ENCODE measurements at regions not wholly inside any gene's neighbourhood (a gene's known extent, or its start where the extent isn't known, plus 50 kb on each side); places are given as distances from the start of the nearest gene placed in this dataset.
A peak's percentile ranks its signal among the peaks of the same experiment; 100 is the strongest.

DNA sequence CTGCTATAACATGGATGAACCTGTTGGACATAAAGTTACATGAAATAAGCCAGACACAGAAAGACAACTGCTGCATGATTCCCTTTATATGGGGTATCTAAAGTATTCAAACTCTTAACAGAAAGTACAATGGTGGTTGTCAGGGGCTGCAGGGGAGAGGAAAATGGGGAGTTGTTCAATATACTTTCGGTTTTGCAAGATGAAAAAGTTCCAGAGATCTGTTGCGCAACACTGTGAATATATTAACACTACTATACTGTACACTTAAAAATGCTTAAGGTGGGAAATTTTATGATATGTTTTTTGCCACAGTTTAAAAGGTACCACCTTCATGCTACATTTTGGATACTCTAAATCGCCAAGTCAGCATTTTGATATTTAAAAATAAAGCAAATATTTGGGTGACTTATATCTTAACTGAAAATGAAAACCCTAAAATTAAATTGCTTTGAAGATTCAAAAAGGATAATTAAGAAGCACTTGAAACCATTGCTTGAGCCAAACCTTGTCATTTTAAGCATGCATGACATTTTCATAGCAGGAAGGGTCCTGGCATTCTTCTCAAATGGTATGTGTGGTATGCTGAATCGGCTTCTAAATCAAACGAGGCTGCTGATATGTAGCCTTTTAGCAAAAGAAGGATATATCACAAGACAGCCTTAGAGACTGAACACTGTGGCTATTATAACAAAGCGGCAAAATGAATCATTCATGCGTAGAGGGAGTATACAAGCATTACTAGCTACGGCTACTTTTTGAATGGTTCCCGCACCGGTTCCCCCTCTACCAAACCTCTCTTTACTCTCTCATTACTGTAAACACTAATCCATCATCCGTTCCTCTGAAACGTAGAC lies 607.1 kb upstream of the DIPK2B start (continued):
- TF ChIP-seq ZNF484 (CRISPR knock-in tag; IDR thresholded peaks at IDR 0.05; ENCODE audit: borderline replicate concordance, low read depth) (no peak), CEBPB (IDR thresholded peaks at IDR 0.05; ENCODE audit: borderline replicate concordance, low read depth, low read length) (peak; percentile 80), MAFK (conservative IDR thresholded peaks at IDR 0.05 in 1 of 2, IDR thresholded peaks at IDR 0.05 in 1 of 2; ENCODE audit: low read length in 2 of 2) (peak; percentile 89 to 97), ZNF878 (CRISPR knock-in tag; IDR thresholded peaks at IDR 0.05) (no peak), ZNF660 (CRISPR knock-in tag; IDR thresholded peaks at IDR 0.05; ENCODE audit: borderline replicate concordance, low read depth) (no peak)
- TF ChIP-seq, protein P1, sequence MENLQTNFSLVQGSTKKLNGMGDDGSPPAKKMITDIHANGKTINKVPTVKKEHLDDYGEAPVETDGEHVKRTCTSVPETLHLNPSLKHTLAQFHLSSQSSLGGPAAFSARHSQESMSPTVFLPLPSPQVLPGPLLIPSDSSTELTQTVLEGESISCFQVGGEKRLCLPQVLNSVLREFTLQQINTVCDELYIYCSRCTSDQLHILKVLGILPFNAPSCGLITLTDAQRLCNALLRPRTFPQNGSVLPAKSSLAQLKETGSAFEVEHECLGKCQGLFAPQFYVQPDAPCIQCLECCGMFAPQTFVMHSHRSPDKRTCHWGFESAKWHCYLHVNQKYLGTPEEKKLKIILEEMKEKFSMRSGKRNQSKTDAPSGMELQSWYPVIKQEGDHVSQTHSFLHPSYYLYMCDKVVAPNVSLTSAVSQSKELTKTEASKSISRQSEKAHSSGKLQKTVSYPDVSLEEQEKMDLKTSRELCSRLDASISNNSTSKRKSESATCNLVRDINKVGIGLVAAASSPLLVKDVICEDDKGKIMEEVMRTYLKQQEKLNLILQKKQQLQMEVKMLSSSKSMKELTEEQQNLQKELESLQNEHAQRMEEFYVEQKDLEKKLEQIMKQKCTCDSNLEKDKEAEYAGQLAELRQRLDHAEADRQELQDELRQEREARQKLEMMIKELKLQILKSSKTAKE (CRISPR knock-in tag; IDR thresholded peaks at IDR 0.05; ENCODE audit: borderline replicate concordance), result no peak

DNA sequence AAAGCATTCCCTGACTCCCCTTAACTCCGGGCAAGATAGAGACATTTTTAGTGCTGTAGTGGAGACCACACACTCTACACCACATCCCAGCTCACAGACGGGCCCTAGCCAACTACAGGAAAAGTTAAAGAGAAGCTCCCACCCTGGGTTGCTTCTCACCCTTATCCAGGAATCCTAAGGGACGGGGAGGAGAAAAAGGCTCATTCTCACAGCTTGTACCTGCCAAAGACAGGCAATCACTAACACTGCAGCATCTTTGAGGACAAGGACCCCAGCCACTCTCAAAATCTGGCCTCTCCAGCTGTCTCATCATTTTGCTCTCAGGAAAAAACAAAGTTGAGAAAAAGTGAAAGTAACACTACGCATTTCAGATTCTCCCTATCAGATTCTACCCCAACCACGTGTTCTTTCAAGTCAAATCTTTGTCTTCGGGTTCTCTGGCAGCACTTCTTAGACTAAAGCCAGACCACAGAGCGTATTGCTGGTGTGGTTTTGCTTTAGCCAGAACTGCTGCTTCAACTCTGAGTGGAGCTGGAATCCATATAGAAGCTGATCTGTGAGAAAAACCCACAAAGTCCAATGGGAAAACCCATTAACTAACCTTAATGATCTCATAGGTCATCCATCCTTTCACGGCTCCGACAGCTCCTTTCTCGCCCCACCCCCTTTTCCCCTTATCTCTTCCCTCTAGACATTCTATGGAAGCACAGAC lies 605.9 kb upstream of the DIPK2B start:
- DNase-seq (ENCODE audit: low spot score) (no peak), ATAC-seq (no peak), FAIRE-seq (no peak)
- TF ChIP-seq ZSCAN9 (CRISPR knock-in tag; IDR thresholded peaks at IDR 0.05; ENCODE audit: borderline replicate concordance), result no peak
- no peak for TF ChIP-seq NFKBIZ (CRISPR knock-in tag; IDR thresholded peaks at IDR 0.05)
- intact Hi-C loops (cut with micrococcal nuclease; ENCODE audit: unreplicated experiment) (no loop called here), in situ Hi-C loops (cut with HindIII; ENCODE audit: extremely low pct_ligation_motif_present, low pct_unique_long_range_greater_than_20kb) (no loop called here)
- H3K27ac ChIP-seq (ENCODE audit: extremely low read length, insufficient read depth, low read length), result no peak overlapping the region
- no peaks in the 10 kb centered on the region for H3K36me3 ChIP-seq (replicated peaks in 1 of 2; ENCODE audit: control insufficient read depth in 1 of 2, insufficient read depth in 2 of 2, low read length in 2 of 2)
- H3K4me3 ChIP-seq (replicated peaks in 1 of 3; ENCODE audit: insufficient read depth in 1 of 3, low read depth in 2 of 3, low read length in 3 of 3), result no peak overlapping the region
- H3K27me3 ChIP-seq (ENCODE audit: control insufficient read depth in 1 of 2, insufficient read depth in 2 of 2, low read length in 2 of 2), result no peaks in the 10 kb centered on the region
- CTCF ChIA-PET (ENCODE audit: low intra/inter-chr PET ratio, low total read pairs), result no interaction called here
- no peak overlapping the region for H3K9ac ChIP-seq (ENCODE audit: insufficient read depth, low read depth, low read length)
- H3K4me2 ChIP-seq (ENCODE audit: low read depth, low read length), result no peak overlapping the region
- H3K9me3 ChIP-seq (ENCODE audit: low read length), result no peaks in the 10 kb centered on the region
- H4K20me1 ChIP-seq (ENCODE audit: insufficient read depth, low read length), result no peaks in the 10 kb centered on the region
- no peak overlapping the region for H2AFZ ChIP-seq (ENCODE audit: low read length)
- no peaks in the 10 kb centered on the region for H3K79me2 ChIP-seq (ENCODE audit: insufficient read depth, low read length)
- 96% methylated on average over 7 of the region's 10 CpGs for WGBS (ENCODE audit: low lambda C conversion rate)
- H3K4me1 ChIP-seq (ENCODE audit: insufficient read depth, low read length), result no peaks in the 10 kb centered on the region
- BruUV-seq (replicated peaks), result no TSS peak
- POLR2A ChIA-PET, result no interaction called here
